HG03066 (cell line): ENCODE measurements at regions not wholly inside any gene's neighbourhood (a gene's known extent, or its start where the extent isn't known, plus 50 kb on each side); places are given as distances from the start of the nearest gene placed in this dataset.

Source experiments
- ATAC-seq: cut with Tn5 transposase; IDR thresholded peaks from one replicate; pipeline ENCODE4 v1.9.1; 2021; ENCODE audit warnings: low read depth; ENCODE audit not compliant: unreplicated experiment

DNA sequence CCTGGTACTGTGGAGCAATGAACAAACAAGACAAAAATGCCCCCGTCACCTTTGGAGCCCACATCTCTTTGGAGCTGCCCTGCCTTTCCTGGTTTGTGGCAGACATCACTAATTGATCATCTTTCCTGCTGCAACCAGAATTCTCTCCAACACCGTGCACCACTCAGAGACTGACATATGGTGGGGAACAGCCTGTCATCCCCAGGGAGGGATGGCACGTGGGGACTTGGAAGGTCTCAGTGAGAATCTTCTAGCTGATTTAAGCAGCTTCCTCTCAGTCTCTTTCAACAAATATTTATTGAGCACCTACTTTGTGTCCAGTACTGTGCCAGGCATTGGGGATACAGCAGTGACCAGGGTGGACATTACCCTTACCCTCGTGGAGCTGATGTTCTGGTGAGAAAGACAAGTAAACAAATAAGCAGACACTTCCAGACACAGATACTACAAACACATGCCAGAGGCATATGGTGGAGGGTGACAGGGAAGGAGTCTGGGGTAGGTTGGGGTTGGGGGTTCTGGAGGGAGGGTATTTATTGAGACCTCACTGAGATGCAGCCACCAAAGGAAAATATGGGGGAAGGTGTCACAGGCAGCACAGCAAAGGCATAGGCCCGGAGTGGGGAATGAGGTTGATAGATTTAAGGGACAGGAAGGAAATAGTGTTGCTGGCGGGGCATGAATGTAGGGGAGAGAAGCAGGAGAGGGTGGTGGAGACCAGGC, 82.3 kb downstream of the CEBPB start:
- ATAC-seq: no peak

DNA sequence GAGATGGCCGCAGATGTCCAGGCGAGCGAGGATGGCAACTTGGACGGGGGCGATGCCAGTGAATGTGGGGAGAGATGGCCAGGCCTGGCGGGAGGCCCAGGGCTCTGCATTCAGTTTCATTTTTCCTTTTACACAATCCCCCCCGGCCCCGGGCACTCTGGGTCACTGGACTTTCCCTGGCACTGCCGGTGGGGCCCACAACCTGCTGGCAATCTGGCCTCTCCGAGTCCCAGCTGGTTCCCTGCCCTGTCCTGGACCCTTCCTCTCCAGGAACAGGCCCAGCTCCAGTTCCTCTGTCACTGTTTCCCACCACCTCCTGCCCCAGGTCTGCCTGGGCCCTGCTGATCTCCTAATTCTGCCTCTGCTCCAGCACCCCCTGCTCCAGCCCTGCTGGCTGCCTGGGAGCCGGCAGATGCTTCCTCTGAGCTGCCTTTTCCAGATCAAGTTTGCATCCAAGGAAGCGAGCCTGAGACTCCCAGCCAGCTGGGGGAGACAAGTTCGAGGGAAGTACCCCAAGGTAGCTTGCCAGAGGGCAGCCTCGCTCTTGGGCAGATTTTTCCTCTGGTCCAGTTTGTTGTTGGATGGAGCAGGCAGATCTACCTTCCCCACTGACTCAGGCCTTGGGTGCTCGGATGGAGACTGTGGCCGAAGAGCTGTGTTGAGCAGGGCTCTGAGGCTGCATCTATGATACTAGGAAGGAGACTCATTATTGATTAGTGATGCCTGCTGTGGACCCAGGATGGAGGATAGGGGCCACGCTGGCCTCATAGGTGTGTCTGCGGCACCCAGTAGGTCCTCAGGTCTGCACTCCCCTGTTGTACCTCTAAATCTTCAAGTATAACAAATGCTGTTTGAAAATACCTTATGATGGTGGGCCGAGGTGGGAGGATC, 83.2 kb downstream of the CEBPB start:
- no peak for ATAC-seq

DNA sequence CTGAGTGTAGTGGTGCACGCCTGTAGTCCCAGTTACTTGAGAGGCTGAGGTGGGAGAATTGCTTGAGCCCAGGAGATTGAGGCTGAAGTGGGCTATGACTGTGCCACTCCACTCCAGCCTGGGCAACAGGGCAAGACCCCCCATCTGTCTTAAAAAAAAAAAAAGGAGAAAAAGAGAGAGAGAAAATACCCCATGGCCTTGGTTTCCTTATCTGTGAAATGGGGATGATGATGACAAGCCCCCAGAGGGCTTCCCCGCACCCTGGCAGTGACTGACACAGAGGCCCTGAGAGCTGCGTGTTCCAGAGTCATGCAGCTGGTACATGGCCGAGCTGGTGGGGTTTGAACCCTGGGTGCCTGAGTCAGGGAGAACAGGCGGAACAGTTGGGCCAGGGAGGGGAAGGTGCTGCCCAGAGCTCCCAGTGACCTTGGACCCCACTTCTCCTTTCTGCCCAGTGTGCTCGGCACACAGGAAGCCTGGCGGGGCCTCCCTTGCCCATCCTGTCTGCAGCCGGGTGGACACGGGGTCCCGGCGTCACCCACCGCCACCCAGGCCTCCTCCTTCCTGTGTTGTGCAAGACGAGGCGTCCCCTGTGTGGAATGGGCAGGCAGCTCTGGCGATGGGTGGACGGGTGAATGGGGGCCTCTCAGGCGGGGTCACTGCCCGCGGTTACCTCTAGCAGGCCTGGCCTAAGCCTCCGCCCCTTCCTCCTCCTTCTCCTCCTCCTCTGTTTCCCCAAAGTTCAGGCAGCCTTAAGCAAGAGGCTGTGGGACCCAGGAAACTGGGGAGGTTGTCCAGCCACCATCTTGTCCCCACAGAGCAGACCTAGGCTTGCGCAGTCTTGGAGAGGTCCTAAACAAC, 84.2 kb downstream of the CEBPB start:
- no peak for ATAC-seq

DNA sequence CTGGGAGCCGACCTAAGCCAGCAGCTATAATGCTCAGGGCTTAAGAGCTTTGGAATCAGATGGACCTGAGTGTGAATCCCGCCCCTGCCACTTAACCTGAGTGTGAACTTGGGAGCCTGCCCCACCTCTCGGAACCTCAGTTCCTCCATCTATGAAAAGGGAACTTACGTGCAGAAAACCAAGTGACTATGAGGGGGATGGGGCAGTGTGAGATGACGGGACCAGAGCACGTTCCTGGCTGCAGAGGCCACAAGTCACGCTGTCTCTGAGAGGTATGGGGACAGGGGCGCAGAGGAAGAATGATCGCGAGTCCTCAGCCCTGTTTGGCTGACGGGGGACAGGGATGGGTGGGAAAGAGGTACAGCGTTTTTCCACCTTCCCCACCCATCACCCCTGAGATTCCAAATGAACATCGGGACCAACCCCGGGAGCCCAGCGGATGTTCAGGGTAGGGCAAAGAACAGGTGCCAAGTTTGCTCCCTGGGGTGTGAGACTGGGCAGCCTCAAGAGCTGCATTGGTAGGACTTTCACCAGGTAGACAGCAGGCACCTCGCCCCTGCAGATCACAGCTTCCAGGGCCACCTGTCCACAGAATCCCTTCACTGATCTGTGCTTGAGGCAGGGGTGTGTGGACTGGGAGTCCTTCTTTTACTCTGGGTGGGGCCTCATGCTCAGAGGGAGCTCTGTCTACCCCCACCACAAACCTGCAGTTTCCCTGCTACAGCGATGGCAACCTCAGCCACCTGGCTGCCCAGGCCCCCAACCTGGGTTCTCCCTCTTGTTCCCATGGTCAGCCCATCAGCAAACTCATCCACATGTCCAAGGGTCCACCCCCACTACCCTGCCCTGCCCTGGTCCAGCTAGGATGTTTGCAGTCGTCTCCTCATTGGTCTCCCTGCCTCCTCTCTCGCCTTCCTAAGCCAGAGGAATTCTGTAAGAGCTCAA, 85.8 kb downstream of the CEBPB start:
- no peak for ATAC-seq

DNA sequence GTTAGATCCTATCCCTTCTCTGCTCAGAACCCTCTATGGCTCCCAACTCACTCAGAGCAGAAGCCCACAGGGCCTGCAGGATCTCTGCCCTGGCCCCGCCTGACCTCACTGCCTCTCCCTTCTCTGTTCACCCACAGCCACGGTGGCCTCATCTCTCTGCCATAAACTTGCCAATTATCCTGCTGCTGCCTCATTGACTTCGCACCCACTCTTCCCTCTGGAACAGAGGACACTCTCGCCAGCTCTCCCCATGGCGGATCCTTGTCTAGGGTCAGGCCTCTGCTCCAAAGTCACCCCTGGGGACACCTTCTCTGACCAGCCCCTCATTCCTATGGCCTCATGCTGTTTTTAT, 86.4 kb downstream of the CEBPB start:
- no peak for ATAC-seq

DNA sequence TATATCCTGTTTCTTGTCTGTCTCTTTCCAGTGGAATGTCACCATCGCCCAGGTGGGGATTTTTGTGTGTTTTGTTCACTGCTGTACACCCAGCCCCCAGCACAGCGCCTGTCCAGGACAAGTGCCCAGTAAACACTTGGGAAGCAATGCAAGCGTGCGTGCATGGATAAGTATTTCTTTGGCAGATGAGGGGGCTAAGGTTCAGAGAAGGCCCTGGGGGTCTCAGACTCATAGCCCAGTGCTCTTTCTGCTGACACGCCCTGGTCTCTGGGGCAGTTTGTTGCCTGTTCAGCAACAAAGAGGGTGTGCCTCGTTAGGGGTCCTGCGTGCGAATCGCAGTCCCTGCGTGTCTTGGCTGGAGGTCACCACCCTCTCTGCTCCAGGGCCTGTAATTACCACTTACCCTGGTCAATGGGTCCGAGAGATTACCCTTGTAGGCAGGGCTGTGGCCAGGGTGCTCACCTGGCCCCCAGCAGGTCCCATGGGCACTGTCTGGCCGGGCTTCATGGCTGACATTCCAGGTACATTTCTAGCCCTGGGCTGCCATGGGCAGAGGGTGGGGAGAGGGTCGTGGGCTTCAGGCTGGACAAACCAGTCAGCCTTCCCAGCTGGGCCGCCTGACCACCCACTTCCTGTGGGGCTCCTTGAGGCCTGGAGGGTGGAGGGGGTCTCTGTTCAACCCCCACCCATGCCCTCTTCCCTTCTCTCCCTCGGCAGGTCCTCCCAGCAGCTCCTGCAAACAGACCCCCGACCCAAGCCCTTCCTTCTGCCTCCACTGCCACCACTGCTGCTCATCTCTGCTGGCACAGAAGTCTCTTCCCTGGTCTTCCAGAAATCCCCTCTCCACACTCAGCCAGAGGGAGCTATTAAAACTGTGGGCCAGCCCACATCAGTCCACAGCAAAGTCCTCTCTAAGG, 87.1 kb downstream of the CEBPB start:
- no peak for ATAC-seq

DNA sequence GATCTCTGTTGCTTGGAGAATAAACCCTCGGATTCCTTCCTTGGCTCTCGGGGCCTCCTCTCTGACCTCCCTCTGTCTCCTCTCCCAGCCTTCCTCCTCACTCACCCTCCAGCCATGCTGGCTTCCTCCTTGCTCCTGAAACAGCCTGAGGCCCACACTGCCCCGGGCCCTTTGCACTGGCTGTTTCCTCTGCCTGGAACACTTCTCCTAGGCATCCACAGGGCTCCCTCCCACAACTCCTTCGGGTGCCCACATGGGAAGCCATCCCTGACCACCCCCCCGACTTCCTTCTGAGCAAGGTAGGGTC, 87.7 kb downstream of the CEBPB start:
- ATAC-seq: no peak

DNA sequence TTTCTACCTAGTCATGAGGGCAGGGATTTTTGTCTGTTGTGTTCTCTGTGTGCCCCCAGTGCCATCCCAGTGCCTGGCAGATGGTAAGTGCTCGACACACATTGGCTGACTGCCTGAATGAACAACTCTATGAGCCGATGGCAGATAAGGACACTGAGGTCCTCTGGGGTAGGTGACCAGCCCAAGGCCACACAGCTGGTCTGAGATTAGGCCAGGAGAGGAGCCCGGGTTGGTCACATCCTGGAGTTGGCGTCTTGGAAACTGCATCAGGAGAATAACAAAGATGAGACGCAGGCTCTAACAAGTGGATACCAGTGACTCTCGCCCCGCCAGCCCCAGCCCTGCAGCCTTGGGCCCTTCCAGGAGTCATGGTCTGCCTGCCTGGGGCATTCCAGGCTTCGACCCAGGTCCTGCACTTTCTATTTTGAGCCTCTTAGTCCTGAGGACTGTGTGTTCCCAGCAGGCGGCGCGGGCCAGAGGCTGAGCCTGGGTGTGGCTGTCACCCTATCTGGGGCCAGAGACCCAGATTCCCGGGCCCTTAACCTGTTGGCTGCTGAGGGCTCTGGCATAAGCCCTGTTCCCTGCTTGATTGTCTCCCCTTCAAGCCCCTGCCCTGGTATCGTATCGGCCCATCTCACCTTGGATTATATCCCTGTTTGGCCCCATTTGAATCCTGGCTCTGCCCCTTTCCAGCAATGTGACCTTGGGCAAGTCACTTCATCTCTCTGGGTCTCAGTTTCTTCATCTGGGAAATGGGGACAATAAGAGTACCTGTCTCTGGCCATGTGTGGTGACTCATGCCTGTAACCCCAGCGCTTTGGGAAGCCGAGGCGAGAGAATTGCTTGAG, 88.3 kb downstream of the CEBPB start:
- no peak for ATAC-seq

DNA sequence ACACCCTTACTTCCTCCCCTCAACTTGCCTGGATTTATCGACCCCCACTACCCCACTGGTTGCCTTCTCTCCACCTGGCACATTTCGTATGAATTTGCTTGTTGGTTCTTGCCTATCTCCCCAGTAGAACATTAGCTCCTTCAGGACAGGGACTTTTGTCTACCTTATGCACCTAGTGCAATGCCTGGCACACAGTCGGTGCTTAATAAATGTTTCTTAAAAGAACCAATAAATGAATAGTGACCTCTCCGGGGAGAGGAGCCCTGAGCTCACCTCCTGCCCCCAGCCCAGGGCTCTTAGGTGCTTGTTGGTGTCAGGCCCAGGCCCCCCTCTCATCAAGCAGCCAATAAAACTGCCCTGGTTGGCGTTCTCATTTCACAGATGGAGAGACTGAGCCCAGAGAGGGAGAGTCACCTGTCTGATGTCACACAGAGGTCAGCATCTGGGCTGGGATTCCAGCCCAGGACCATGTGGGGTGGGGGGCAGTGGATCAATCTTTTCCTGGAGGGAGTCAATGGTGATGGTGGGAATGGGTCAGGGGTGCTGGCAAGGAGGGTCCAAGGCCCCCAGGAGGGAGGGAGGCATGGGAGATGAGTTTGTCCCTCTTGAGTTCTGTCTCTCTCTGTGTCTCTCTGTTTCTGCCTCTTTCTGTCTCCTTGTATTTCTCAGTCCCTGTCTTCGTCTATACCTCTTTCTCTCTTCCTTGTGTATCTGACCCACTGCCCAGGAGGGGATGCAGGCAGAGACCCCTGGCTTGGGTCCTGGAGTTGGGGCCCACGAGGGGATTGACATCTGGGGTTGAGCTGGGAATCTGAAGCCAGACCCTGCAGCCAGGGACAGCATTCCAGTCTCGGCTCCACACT, 89.6 kb downstream of the CEBPB start:
- ATAC-seq: no peak

DNA sequence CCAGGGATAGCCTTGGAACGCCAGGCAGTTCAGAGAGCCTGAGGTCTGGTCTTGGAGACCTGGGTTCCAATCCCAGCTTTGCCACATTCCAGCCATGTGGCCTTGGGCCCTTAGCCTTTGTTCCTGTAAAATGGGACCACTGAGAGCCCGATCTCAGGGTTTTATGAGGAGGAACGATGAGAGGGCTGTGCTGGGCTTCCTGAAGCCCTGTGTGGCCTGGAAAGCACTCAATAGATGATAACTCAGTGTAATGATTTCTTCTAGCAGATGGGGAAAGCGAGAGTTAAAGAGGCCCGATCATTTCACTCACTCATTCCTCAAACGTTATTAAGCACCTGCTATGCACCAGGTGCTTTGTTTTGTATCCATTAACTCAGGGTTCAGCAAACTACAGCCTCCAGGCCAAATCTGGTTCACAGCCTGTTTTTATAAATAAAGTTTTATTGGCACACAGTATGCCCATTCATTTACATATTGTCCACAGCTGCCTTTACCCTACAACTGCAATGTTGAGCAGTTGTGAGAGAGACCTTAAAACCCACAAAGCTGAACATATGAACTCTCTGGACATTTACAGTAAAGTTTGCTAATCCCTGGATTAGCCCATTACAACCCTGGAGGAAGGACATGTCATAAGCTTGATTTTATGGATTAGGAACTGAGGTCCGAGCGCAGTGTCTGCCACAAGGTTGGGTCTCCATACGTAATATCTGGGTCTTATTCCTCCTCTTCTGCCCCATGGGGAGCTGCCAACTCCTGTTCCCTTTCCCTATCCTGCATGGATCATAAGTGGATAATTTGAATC, 90.4 kb downstream of the CEBPB start:
- no peak for ATAC-seq

DNA sequence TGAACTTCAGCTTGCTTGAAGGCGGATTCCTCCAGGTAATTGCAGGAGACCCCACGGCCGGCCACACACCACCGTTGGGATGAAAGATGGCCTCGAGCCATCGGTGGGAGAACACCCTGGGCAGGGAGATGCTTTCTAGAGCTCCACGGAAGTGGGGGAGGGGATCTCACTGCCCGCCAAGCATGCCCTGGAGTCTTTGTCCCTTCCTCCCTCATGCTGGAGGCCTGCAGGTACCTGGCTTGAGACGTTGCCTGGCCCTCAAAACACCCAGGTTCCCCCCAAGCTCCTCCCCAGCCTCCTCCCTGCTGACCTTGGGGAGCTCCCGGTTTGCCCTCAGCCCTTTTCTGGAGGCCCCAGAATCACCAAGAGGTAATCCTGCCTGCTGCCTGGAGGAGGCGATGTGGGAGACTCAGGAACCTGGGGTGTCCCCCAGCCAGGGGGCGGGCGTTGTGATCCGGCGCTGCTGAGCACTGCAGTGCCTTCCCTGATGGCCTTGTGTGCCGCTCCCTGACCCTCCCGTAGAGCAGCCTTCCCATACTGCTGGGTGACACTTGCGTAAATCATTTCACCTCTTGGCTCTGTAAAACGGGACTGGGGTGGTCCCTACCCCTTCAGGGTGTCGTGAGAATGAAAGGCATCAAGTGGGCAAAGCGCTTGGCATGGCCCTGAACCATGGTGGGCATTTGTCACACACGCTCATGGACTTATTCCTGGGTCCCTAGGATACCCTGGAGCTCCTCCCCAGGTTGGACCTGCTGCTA, 91.4 kb downstream of the CEBPB start:
- ATAC-seq: no peak

DNA sequence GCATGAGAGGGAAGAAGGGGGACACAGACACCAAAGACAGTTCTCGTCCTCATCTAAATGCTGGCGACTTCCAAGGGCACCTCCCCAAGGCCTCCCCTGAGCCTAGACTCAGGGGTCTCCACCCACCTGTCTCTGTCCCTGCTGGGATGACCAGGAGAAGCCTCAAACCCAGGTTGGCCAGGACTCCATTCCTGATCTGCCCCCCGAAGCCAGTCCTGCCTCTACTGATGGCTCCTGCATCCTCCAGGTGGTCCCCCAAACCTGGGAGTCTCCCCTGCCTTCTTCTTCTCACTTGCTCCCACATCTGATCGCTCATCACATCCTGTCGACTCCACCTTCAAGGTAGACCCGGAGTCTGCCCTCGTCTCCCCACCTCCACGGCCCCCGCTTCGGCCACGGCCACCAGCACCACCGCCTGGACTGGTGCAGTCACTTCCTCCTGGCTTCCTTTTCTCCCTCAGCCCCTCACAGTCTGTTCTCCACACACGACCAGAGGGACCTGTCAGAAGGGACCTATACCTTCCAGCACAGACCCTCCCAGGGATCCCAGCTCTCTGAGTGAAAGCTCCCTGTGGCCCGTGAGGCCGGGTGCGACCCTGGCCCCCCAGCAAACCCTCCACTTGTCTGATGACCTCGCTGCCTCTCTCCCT, 92.1 kb downstream of the CEBPB start:
- ATAC-seq: no peak

DNA sequence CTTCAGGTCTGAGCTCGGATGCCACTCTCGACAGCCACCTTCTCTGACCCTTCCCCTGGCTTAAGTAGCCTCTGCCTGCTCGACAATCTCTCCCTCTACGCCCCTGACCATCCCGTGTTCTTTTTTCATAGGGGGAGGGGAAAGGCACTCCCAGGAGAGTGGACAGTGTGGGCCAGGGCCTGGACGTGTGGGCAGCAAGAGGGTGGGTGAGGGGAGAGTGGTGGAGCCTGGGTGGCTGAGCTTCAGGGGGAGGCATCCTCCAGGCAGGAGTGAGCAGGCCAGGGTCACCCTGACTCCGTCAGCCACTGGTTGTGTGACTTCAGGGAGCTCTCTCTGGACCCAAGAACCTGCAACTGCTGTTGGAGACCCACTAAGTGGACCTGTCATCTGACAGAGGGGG, 92.7 kb downstream of the CEBPB start:
- ATAC-seq: no peak

DNA sequence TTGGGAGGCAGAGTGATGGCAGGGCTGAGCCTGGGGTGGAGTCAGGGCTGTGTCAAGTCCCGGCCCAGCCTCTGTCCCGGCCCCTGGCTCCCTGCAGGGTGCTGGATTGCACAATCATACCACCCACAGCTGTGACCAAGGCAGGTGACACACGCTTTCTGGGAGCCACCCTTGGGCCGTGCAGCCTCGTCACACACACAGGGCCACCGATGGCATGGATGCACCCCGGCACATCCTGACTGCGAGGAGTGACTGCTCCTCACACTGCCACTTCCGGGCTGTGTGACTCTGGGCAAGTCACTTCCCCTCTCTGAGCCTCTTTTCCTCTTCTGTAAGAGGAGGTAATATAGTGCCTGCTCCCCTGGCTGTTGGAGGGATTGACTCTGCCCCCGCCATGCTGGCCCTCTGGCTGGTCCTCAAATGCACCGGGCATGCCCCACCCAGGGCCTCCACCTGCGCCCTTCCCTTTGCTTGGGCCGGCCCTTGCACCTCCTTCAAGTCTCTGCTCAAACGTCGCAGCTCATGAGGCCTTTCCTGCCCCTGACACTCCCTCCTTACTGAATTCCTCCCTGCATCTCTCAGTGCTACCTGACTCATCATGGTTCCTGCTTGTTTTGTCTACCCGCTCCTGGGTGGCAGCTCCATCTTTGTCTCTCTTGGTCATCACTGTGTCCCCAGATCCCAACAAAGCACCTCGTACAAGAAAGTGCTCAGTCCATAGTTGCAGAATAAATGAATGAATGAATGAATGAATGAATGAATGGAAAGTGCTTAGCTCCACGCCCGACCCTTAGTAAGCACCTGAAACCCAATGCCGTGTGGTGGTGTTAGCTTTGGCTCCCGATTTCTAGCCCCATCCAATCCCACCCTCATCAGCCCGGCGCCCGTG, 93.5 kb downstream of the CEBPB start:
- ATAC-seq: no peak
